Adrenal gland (tissue), 5 donors: ENCODE measurements at regions not wholly inside any gene's neighbourhood (a gene's known extent, or its start where the extent isn't known, plus 50 kb on each side); places are given as distances from the start of the nearest gene placed in this dataset.

ENCODE experiments used
- CTCF ChIP-seq, 6 experiments: fragments of 450-650 bp in 4 of 6; fragments of 200-600 bp in 2 of 6; sonication (generic) in 1 of 6; IDR thresholded peaks; 1 replicate in 5 of 6; 2 replicates in 1 of 6; pipeline versions ENCODE4 v1.5.1 to v1.8.0; 2016 to 2021; ENCODE audit warnings: antibody characterized with exemption in 6 of 6, mild to moderate bottlenecking in 2 of 6, moderate library complexity in 1 of 6
- POLR2A ChIP-seq, 2 donors: fragments of 450-650 bp; IDR thresholded peaks; one replicate each; pipeline ENCODE4 v1.6.1; 2017; ENCODE audit warnings: antibody characterized with exemption in 2 of 2, mild to moderate bottlenecking in 2 of 2, moderate library complexity in 1 of 2
- donor health status: DM: no; HTN: no; CAD: no.

GRCh38 chr11:104679258-104679657, 219.0 kb downstream of the CASP12 start:
- TF ChIP-seq CTCF (IDR thresholded peaks at IDR 0.05): no peak
- TF ChIP-seq POLR2A (IDR thresholded peaks at IDR 0.05): no peak
